Mesendoderm (in vitro differentiated cells): ENCODE measurements at regions not wholly inside any gene's neighbourhood (a gene's known extent, or its start where the extent isn't known, plus 50 kb on each side); places are given as distances from the start of the nearest gene placed in this dataset.

Experiments used
- DNase-seq: peaks from one replicate; pipeline ENCODE4 v3.0.0; 2013
- H2AK5ac ChIP-seq: 2 replicates; pipeline ENCODE4 v1.6.1; 2013; ENCODE audit warnings: low read length, inconsistent platforms
- H2BK120ac ChIP-seq: 2 replicates; pipeline ENCODE4 v1.6.1; 2013; ENCODE audit warnings: low read depth, mild to moderate bottlenecking, low read length, moderate library complexity, mixed read lengths
- H2BK15ac ChIP-seq: replicated peaks from 2 replicates; pipeline ENCODE4 v1.6.1; 2013; ENCODE audit warnings: low read depth, mild to moderate bottlenecking, moderate library complexity
- H2BK5ac ChIP-seq: 2 replicates; pipeline ENCODE4 v1.6.1; 2013; ENCODE audit warnings: low read length, inconsistent platforms
- H3K18ac ChIP-seq: 2 replicates; pipeline ENCODE4 v1.6.1; 2013; ENCODE audit warnings: mild to moderate bottlenecking, low read length, mixed read lengths
- H3K23ac ChIP-seq: one replicate; pipeline ENCODE4 v1.6.1; 2013; ENCODE audit warnings: low read length
- H3K27ac ChIP-seq: 2 replicates; pipeline ENCODE4 v1.5.1; 2013; ENCODE audit warnings: low read depth, mild to moderate bottlenecking, inconsistent platforms, low read length, moderate library complexity
- H3K27me3 ChIP-seq: 2 replicates; pipeline ENCODE4 v1.6.1; 2013; ENCODE audit warnings: low read length, control low read depth, mild to moderate bottlenecking, inconsistent platforms; ENCODE audit not compliant: insufficient read depth, poor library complexity
- H3K36me3 ChIP-seq: 2 replicates; pipeline ENCODE4 v1.6.1; 2013; ENCODE audit warnings: low read length, inconsistent platforms; ENCODE audit not compliant: control insufficient read depth, insufficient read depth
- H3K4ac ChIP-seq: one replicate; pipeline ENCODE4 v1.6.1; 2013; ENCODE audit warnings: low read depth, mild to moderate bottlenecking, low read length, moderate library complexity
- H3K4me1 ChIP-seq: 2 replicates; pipeline ENCODE4 v1.6.1; 2013; ENCODE audit warnings: low read depth, low read length, inconsistent platforms; ENCODE audit not compliant: control insufficient read depth
- H3K4me2 ChIP-seq: 2 replicates; pipeline ENCODE4 v1.6.1; 2013; ENCODE audit warnings: low read length
- H3K4me3 ChIP-seq: 2 replicates; pipeline ENCODE4 v1.5.1; 2013; ENCODE audit warnings: mild to moderate bottlenecking, low read length
- H3K56ac ChIP-seq: one replicate; pipeline ENCODE4 v1.6.1; 2013; ENCODE audit warnings: low read length
- H3K79me1 ChIP-seq: 2 replicates; pipeline ENCODE4 v1.6.1; 2013; ENCODE audit warnings: low read length, inconsistent platforms
- H3K79me2 ChIP-seq: 2 replicates; pipeline ENCODE4 v1.6.1; 2013; ENCODE audit warnings: mild to moderate bottlenecking, low read length; ENCODE audit not compliant: control insufficient read depth, insufficient read depth
- H3K9ac ChIP-seq: 2 replicates; pipeline ENCODE4 v1.6.1; 2013; ENCODE audit warnings: low read length, inconsistent platforms
- H4K5ac ChIP-seq: one replicate; pipeline ENCODE4 v1.6.1; 2013; ENCODE audit warnings: low read length
- H4K8ac ChIP-seq: one replicate; pipeline ENCODE4 v1.6.1; 2013; ENCODE audit warnings: low read depth, mild to moderate bottlenecking, control low read depth, low read length, moderate library complexity
- WGBS: extraction: QIAGEN DNeasy Blood & Tissue Kit; methylation state at CpG from one replicate; pipeline ENCODE4 v1.1.7; 2013; ENCODE audit warnings: low lambda C conversion rate, missing lambda C conversion rate; ENCODE audit not compliant: insufficient coverage; ENCODE audit errors: extremely low coverage; 5-methylcytosine and 5-hydroxymethylcytosine counted together

GRCh38 chr6:71400852-71401251, 112.2 kb downstream of the OGFRL1 start:
- Histone ChIP-seq H3K23ac (no peak overlapping the region), H3K4ac (no peak overlapping the region), H3K27ac (no peak overlapping the region), H3K36me3 (no peaks in the 10 kb centered on the region), H3K56ac (no peak overlapping the region), H3K79me1 (no peaks in the 10 kb centered on the region), H3K79me2 (no peaks in the 10 kb centered on the region), H2BK120ac (no peak overlapping the region), H4K5ac (no peak overlapping the region), H2BK5ac (no peak overlapping the region), H2BK15ac (no peak overlapping the region), H3K9ac (no peak overlapping the region), H2AK5ac (no peak overlapping the region), H3K4me3 (no peak overlapping the region), H3K27me3 (no peaks in the 10 kb centered on the region), H3K4me2 (no peak overlapping the region), H3K4me1 (no peaks in the 10 kb centered on the region), H4K8ac (no peak overlapping the region), H3K18ac (no peak overlapping the region)
- no peak for DNase-seq

DNA sequence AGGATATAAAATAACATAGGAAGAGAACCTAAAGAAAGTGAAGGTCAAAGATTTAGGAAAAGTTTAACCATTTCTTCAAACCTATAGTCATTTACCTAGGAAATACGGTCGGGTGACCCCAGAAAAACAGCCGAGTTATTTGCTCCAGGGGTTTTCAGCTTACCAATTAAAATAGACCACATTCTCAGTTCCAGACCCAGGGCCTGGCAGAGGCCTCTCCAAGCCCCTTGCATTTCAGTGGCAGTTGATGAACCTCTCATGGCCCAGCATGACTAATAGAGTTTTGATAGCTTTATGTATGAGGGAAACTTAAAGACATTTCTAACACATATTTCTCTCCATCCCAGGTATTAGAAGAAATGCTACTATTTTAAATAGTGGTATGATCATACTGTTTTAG, 113.5 kb downstream of the OGFRL1 start:
- H3K4me2 ChIP-seq = no peak overlapping the region
- H3K56ac ChIP-seq = no peak overlapping the region
- no peak overlapping the region for H3K4ac ChIP-seq
- H3K27ac ChIP-seq = no peak overlapping the region
- H3K9ac ChIP-seq = no peak overlapping the region
- H3K79me2 ChIP-seq = no peaks in the 10 kb centered on the region
- H3K79me1 ChIP-seq = no peaks in the 10 kb centered on the region
- H4K8ac ChIP-seq = peak overlapping the region; percentile 93
- no peak overlapping the region for H2BK5ac ChIP-seq
- H2BK120ac ChIP-seq = no peak overlapping the region
- H3K18ac ChIP-seq = no peak overlapping the region
- H2BK15ac ChIP-seq = no peak overlapping the region
- DNase-seq = no peak
- H3K4me1 ChIP-seq = no peaks in the 10 kb centered on the region
- no peak overlapping the region for H3K4me3 ChIP-seq
- no peak overlapping the region for H4K5ac ChIP-seq
- H2AK5ac ChIP-seq = no peak overlapping the region
- no peak overlapping the region for H3K23ac ChIP-seq
- H3K36me3 ChIP-seq = no peaks in the 10 kb centered on the region
- H3K27me3 ChIP-seq = no peaks in the 10 kb centered on the region
- no CpG with 5 or more reads among the region's 3 CpGs for WGBS

- Histone ChIP-seq H3K79me2 (no peaks in the 10 kb centered on the region), H2BK120ac (no peak overlapping the region), H3K23ac (no peak overlapping the region), H2AK5ac (no peak overlapping the region), H3K27me3 (no peaks in the 10 kb centered on the region), H3K4me1 (peaks cover 4% of the 10 kb centered on the region), H3K9ac (no peak overlapping the region), H3K4ac (no peak overlapping the region), H3K18ac (no peak overlapping the region), H3K4me2 (no peak overlapping the region), H4K5ac (no peak overlapping the region), H3K56ac (no peak overlapping the region), H2BK15ac (no peak overlapping the region), H3K27ac (no peak overlapping the region), H2BK5ac (no peak overlapping the region), H3K79me1 (no peaks in the 10 kb centered on the region), H4K8ac (no peak overlapping the region), H3K36me3 (no peaks in the 10 kb centered on the region), H3K4me3 (no peak overlapping the region)
- peak; percentile 45 for DNase-seq
- WGBS = no CpG with 5 or more reads among the region's 9 CpGs
These were observed 115.0 kb downstream of the OGFRL1 start for GRCh38 chr6:71403422-71404134.

GRCh38 chr6:71404145-71404966, 115.7 kb downstream of the OGFRL1 start:
- H3K27ac ChIP-seq = no peak overlapping the region
- H3K4me2 ChIP-seq = no peak overlapping the region
- no peak overlapping the region for H4K5ac ChIP-seq
- no peak overlapping the region for H3K9ac ChIP-seq
- H2AK5ac ChIP-seq = no peak overlapping the region
- H2BK5ac ChIP-seq = no peak overlapping the region
- no peaks in the 10 kb centered on the region for H3K79me1 ChIP-seq
- H3K4me1 ChIP-seq = peaks cover 4% of the 10 kb centered on the region
- no CpG with 5 or more reads among the region's 4 CpGs for WGBS
- no peak overlapping the region for H3K23ac ChIP-seq
- no peak overlapping the region for H2BK15ac ChIP-seq
- H3K4ac ChIP-seq = no peak overlapping the region
- H4K8ac ChIP-seq = no peak overlapping the region
- DNase-seq = peak; percentile 80
- H3K18ac ChIP-seq = no peak overlapping the region
- H2BK120ac ChIP-seq = no peak overlapping the region
- no peak overlapping the region for H3K56ac ChIP-seq
- no peaks in the 10 kb centered on the region for H3K27me3 ChIP-seq
- H3K4me3 ChIP-seq = no peak overlapping the region
- no peaks in the 10 kb centered on the region for H3K79me2 ChIP-seq
- H3K36me3 ChIP-seq = no peaks in the 10 kb centered on the region

DNA sequence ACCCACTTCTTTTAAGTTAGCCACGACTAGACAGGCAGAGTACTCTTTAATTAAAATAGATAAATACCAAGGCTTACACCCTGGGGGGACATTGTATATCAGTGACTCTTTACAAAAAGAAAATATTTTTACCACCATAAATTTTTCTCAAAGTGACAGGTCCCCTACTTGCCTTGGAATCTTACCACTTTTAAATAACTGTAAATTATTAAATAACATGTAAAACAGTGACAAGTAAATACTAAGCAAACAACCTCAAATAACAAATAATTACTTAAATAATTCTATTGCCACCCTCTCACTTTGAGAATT, 116.3 kb downstream of the OGFRL1 start:
- Histone ChIP-seq H2BK15ac (no peak overlapping the region), H3K4ac (no peak overlapping the region), H3K79me2 (no peaks in the 10 kb centered on the region), H3K18ac (no peak overlapping the region), H3K36me3 (no peaks in the 10 kb centered on the region), H3K23ac (no peak overlapping the region), H2BK5ac (no peak overlapping the region), H4K8ac (no peak overlapping the region), H3K79me1 (no peaks in the 10 kb centered on the region), H3K56ac (no peak overlapping the region), H3K4me2 (no peak overlapping the region), H3K4me3 (no peak overlapping the region), H4K5ac (no peak overlapping the region), H3K27me3 (no peaks in the 10 kb centered on the region), H3K9ac (no peak overlapping the region), H2BK120ac (no peak overlapping the region), H2AK5ac (no peak overlapping the region), H3K27ac (no peak overlapping the region), H3K4me1 (peaks cover 4% of the 10 kb centered on the region)
- DNase-seq = no peak
- WGBS = no CpG with 5 or more reads among the region's 1 CpG
